SK-N-SH (cell line): ENCODE measurements at regions not wholly inside any gene's neighbourhood (a gene's known extent, or its start where the extent isn't known, plus 50 kb on each side); places are given as distances from the start of the nearest gene placed in this dataset.

Experiments used
- CTCF ChIA-PET: fragments of 300-600, 350-600 bp; formaldehyde crosslinking; extraction: SDS; loops from one replicate; lab custom pipeline; 2021; lab: Yijun Ruan, JAX
- POLR2A ChIA-PET: fragments of 350-600 bp; sonication (Branson Sonifier 250); formaldehyde crosslinking; extraction: SDS; loops from one replicate; lab custom pipeline; 2020; ENCODE audit warnings: antibody characterized with exemption, inconsistent platforms; lab: Yijun Ruan, JAX
- DNase-seq: peaks from one replicate; pipeline ENCODE4 v3.0.0; 2012
- H2AFZ ChIP-seq: fragments of 200-600 bp; sonication (generic); 2 replicates; pipeline ENCODE4 v1.8.1; 2016; ENCODE audit warnings: antibody characterized with exemption, mild to moderate bottlenecking, low read depth
- H3F3A ChIP-seq: fragments of 200-600 bp; sonication (generic); replicated peaks from 2 replicates; pipeline ENCODE3; 2016; ENCODE audit warnings: antibody characterized with exemption, mild to moderate bottlenecking; ENCODE audit not compliant: insufficient read depth
- H3K27ac ChIP-seq, 2 experiments: fragments of 200-500 bp in 1 of 2; fragments of 200-600 bp in 1 of 2; sonication (Bioruptor generic) in 1 of 2; sonication (generic), shearing (Covaris generic) in 1 of 2; 2 replicates each; pipeline versions ENCODE4 v1.5.1 to v1.6.1; 2014 to 2016; ENCODE audit warnings: low read depth in 2 of 2, inconsistent platforms in 1 of 2, low read length in 1 of 2, mild to moderate bottlenecking in 1 of 2, mixed read lengths in 1 of 2
- H3K27me3 ChIP-seq: fragments of 200-600 bp; sonication (generic), shearing (Covaris generic); 2 replicates; pipeline ENCODE4 v1.6.1; 2016; ENCODE audit warnings: mixed run types; ENCODE audit not compliant: insufficient read depth
- H3K36me3 ChIP-seq, 2 experiments: fragments of 200-500 bp in 1 of 2; fragments of 200-600 bp in 1 of 2; sonication (Bioruptor generic) in 1 of 2; sonication (generic) in 1 of 2; replicated peaks in 1 of 2; 2 replicates each; pipeline versions ENCODE3 to v1.5.1; 2014 to 2016; ENCODE audit warnings: low read length in 1 of 2, mild to moderate bottlenecking in 1 of 2; ENCODE audit not compliant: insufficient read depth in 2 of 2, control insufficient read depth in 1 of 2
- H3K4me1 ChIP-seq, 2 experiments: fragments of 200-500 bp in 1 of 2; fragments of 200-600 bp in 1 of 2; sonication (Bioruptor generic) in 1 of 2; sonication (generic), shearing (Covaris generic) in 1 of 2; 2 replicates each; pipeline versions ENCODE4 v1.5.1 to v1.6.1; 2014 to 2016; ENCODE audit warnings: low read depth in 1 of 2, low read length in 1 of 2, mixed run types in 1 of 2; ENCODE audit not compliant: insufficient read depth in 2 of 2, control insufficient read depth in 1 of 2
- H3K4me2 ChIP-seq: fragments of 200-600 bp; sonication (generic), shearing (Covaris generic); 2 replicates; pipeline ENCODE4 v1.6.1; 2017; ENCODE audit warnings: mixed run types
- H3K4me3 ChIP-seq, 2 experiments: fragments of 200-500 bp in 1 of 2; fragments of 200-600 bp in 1 of 2; sonication (Bioruptor generic) in 1 of 2; sonication (generic), shearing (Covaris generic) in 1 of 2; 2 replicates each; pipeline versions ENCODE4 v1.5.1 to v1.8.1; 2014 to 2016; ENCODE audit warnings: low read depth in 2 of 2, inconsistent platforms in 1 of 2, low read length in 1 of 2, mild to moderate bottlenecking in 1 of 2, mixed read lengths in 1 of 2, moderate library complexity in 1 of 2
- H3K79me2 ChIP-seq: fragments of 200-600 bp; sonication (generic); 2 replicates; pipeline ENCODE4 v1.8.1; 2017; ENCODE audit warnings: mild to moderate bottlenecking; ENCODE audit not compliant: insufficient read depth
- H3K9ac ChIP-seq: fragments of 200-600 bp; sonication (generic); 2 replicates; pipeline ENCODE4 v1.6.1; 2017; ENCODE audit warnings: mixed run types
- H3K9me2 ChIP-seq: fragments of 200-600 bp; sonication (generic); 2 replicates; pipeline ENCODE4 v1.6.1; 2017; ENCODE audit warnings: mixed run types
- H3K9me3 ChIP-seq: fragments of 200-600 bp; sonication (generic); 2 replicates; pipeline ENCODE4 v1.6.1; 2017; ENCODE audit warnings: mixed run types, mild to moderate bottlenecking, moderate library complexity
- H4K20me1 ChIP-seq: fragments of 200-600 bp; sonication (generic); 2 replicates; pipeline ENCODE4 v1.6.1; 2017; ENCODE audit warnings: mild to moderate bottlenecking, mixed run types; ENCODE audit not compliant: insufficient read depth
- CHD2 ChIP-seq: fragments of 150-350 bp; IDR thresholded peaks from 2 replicates; pipeline ENCODE4 v1.6.1; 2018; ENCODE audit warnings: low read length; ENCODE audit not compliant: partially characterized antibody
- CTCF ChIP-seq: fragments of 200-600 bp; sonication (generic); IDR thresholded peaks from 2 replicates; pipeline ENCODE4 v1.6.1; 2017; ENCODE audit warnings: antibody characterized with exemption, mild to moderate bottlenecking, moderate library complexity
- EP300 ChIP-seq, 2 experiments: IDR thresholded peaks; 2 replicates each; pipeline versions ENCODE4 v1.4.0 to v1.6.1; 2012; ENCODE audit warnings: borderline replicate concordance in 1 of 2, low read depth in 1 of 2, low read length in 1 of 2
- EZH2phosphoT487 ChIP-seq: fragments of 200-600 bp; sonication (generic); IDR thresholded peaks from 2 replicates; pipeline ENCODE4 v1.6.1; 2017; ENCODE audit warnings: low read depth, mixed run types, mild to moderate bottlenecking, antibody characterized with exemption, moderate library complexity, borderline replicate concordance
- FOXJ3 ChIP-seq: sonication (generic); formaldehyde crosslinking; IDR thresholded peaks from 2 replicates; pipeline ENCODE4 v1.5.1; 2020; ENCODE audit warnings: mild to moderate bottlenecking, missing genetic modification reagents
- JUND ChIP-seq: IDR thresholded peaks from 2 replicates; pipeline ENCODE4 v1.4.0; 2012
- MAX ChIP-seq: IDR thresholded peaks from 2 replicates; pipeline ENCODE4 v1.4.0; 2012; ENCODE audit warnings: low read depth
- MXI1 ChIP-seq: IDR thresholded peaks from 2 replicates; pipeline ENCODE4 v1.6.1; 2012; ENCODE audit warnings: mild to moderate bottlenecking, low read depth, low read length, improper control_type of control experiment
- NFIC ChIP-seq: IDR thresholded peaks from 2 replicates; pipeline ENCODE4 v1.4.0; 2012; ENCODE audit warnings: borderline replicate concordance
- NRF1 ChIP-seq: IDR thresholded peaks from 2 replicates; pipeline ENCODE4 v1.6.1; 2012; ENCODE audit warnings: low read depth, mild to moderate bottlenecking, low read length
- PBX3 ChIP-seq: IDR thresholded peaks from 2 replicates; pipeline ENCODE4; 2012
- RXRA ChIP-seq: IDR thresholded peaks from 2 replicates; pipeline ENCODE4 v1.4.0; 2012; ENCODE audit warnings: low read depth, mild to moderate bottlenecking, borderline replicate concordance
- SMC3 ChIP-seq: IDR thresholded peaks from 2 replicates; pipeline ENCODE4 v1.6.1; 2012; ENCODE audit warnings: low read depth, low read length, improper control_type of control experiment
- TCF12 ChIP-seq: IDR thresholded peaks from 2 replicates; pipeline ENCODE4 v1.4.0; 2012
- USF2 ChIP-seq: fragments of 150-350 bp; IDR thresholded peaks from 2 replicates; pipeline ENCODE4 v1.6.1; 2017; ENCODE audit warnings: antibody characterized with exemption, low read length, low read depth, borderline replicate concordance
- YY1 ChIP-seq: IDR thresholded peaks from 2 replicates; pipeline ENCODE4 v1.4.0; 2012; ENCODE audit warnings: low read depth, mild to moderate bottlenecking
- WGBS: methylation state at CpG from one replicate; pipeline ENCODE4 v1.1.6; 2017; ENCODE audit warnings: low lambda C conversion rate; 5-methylcytosine and 5-hydroxymethylcytosine counted together
- TF ChIP-seq, protein P1 (sequence below): IDR thresholded peaks from 2 replicates; pipeline ENCODE4 v1.4.0; 2012; ENCODE audit warnings: low read depth, borderline replicate concordance

GRCh38 chr17:79231766-79232287 is 157.2 kb downstream of the ENGASE start (continued):
- TF ChIP-seq CTCF (no peak), FOXJ3 (CRISPR knock-in tag) (no peak), PBX3 (no peak), EZH2phosphoT487 (no peak)
- TF ChIP-seq, protein P1, sequence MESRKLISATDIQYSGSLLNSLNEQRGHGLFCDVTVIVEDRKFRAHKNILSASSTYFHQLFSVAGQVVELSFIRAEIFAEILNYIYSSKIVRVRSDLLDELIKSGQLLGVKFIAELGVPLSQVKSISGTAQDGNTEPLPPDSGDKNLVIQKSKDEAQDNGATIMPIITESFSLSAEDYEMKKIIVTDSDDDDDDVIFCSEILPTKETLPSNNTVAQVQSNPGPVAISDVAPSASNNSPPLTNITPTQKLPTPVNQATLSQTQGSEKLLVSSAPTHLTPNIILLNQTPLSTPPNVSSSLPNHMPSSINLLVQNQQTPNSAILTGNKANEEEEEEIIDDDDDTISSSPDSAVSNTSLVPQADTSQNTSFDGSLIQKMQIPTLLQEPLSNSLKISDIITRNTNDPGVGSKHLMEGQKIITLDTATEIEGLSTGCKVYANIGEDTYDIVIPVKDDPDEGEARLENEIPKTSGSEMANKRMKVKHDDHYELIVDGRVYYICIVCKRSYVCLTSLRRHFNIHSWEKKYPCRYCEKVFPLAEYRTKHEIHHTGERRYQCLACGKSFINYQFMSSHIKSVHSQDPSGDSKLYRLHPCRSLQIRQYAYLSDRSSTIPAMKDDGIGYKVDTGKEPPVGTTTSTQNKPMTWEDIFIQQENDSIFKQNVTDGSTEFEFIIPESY: no peak

DNA sequence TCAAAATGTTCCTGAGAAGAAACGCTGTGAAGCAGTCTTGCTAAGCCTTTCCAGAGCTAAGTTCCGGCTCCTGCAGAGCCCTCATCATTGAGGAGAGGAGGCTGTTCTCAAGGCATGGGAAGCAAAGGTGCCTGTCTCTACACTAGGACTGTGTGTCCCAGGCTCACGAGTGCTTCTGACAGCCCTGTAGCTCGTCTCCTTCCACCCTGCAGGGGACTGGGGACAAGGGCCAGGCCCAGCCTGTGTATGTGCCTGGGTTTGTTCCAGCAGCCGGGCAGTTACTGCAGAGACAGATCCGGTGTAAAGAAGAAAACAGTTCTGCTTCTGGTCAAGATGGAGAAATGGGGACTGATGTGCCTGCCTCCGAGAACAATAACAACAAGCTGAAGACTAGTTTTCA is 156.0 kb downstream of the ENGASE start:
- H3K27ac ChIP-seq: no peak overlapping the region
- H3K9ac ChIP-seq: no peak overlapping the region
- no peaks in the 10 kb centered on the region; the same call in 1 of the 2 replicates for H3K27me3 ChIP-seq
- H3K36me3 ChIP-seq: no peaks in the 10 kb centered on the region
- H3K79me2 ChIP-seq: no peaks in the 10 kb centered on the region
- H3K4me2 ChIP-seq: no peak overlapping the region
- no peaks in the 10 kb centered on the region for H3K4me1 ChIP-seq
- H3F3A ChIP-seq: peaks cover 3% of the 10 kb centered on the region
- no peaks in the 10 kb centered on the region for H4K20me1 ChIP-seq
- CTCF ChIA-PET: interaction anchor here (1.0 to 1.5 kb wide), 2 partner anchors 19 to 43 kb away, joined by 3 to 6 read pairs; no protein-coding TSS in a partner anchor
- no peak for TF ChIP-seq RXRA
- no peak for TF ChIP-seq EZH2phosphoT487
- no peak for TF ChIP-seq JUND
- no peak for TF ChIP-seq TCF12
- no peak for TF ChIP-seq MXI1
- no peak for TF ChIP-seq CHD2
- no peak for TF ChIP-seq YY1
- no peak for TF ChIP-seq USF2
- TF ChIP-seq NRF1: no peak
- no peak for TF ChIP-seq CTCF
- no peak for TF ChIP-seq EP300 (IDR thresholded peaks at IDR 0.05; ENCODE audit: borderline replicate concordance in 1 of 2, low read depth in 1 of 2, low read length in 1 of 2)
- no peak for TF ChIP-seq SMC3
- no peak for TF ChIP-seq NFIC
- TF ChIP-seq MAX: no peak
- H3K4me3 ChIP-seq: no peak overlapping the region
- H3K9me2 ChIP-seq: no peaks in the 10 kb centered on the region
- H3K9me3 ChIP-seq: no peaks in the 10 kb centered on the region
- DNase-seq: no peak
- H2AFZ ChIP-seq: no peak overlapping the region
- POLR2A ChIA-PET: no interaction called here
- 39% methylated on average over 7 of the region's 7 CpGs for WGBS
